SK-N-SH treated with all-trans-retinoic acid at 6 μM for 48 hours (cell line): ENCODE measurements at regions not wholly inside any gene's neighbourhood (a gene's known extent, or its start where the extent isn't known, plus 50 kb on each side); places are given as distances from the start of the nearest gene placed in this dataset.

Experiments
- ATAC-seq: fragments of 200-7000 bp; cut with Tn5 transposase; 3 replicates; pipeline ENCODE4 v1.9.1; 2020; ENCODE audit warnings: mild to moderate bottlenecking, moderate library complexity
- ARNTL ChIP-seq: fragments of 450-650 bp; formaldehyde crosslinking; IDR thresholded peaks from 2 replicates; pipeline ENCODE4 v1.5.0; 2020; ENCODE audit warnings: low read depth, mild to moderate bottlenecking, moderate library complexity, borderline replicate concordance
- BACH2 ChIP-seq: fragments of 250-450 bp; sonication (Bioruptor Pico); IDR thresholded peaks from 2 replicates; pipeline ENCODE4 v1.9.0; 2021; ENCODE audit warnings: mild to moderate bottlenecking, borderline replicate concordance
- CSDC2 ChIP-seq: fragments of 250-450 bp; sonication (Bioruptor Pico); IDR thresholded peaks from 2 replicates; pipeline ENCODE4 v1.5.0; 2020; ENCODE audit warnings: mild to moderate bottlenecking, moderate library complexity
- CSRNP3 ChIP-seq: fragments of 250-450 bp; sonication (Bioruptor Pico); IDR thresholded peaks from 2 replicates; pipeline ENCODE4 v1.5.1; 2021; ENCODE audit warnings: mild to moderate bottlenecking, moderate library complexity
- ESRRG ChIP-seq: fragments of 250-450 bp; sonication (Bioruptor Pico); IDR thresholded peaks from 2 replicates; pipeline ENCODE4 v1.6.1; 2021; ENCODE audit warnings: mild to moderate bottlenecking
- GLIS3 ChIP-seq: fragments of 250-450 bp; sonication (Bioruptor Pico); IDR thresholded peaks from 2 replicates; pipeline ENCODE4 v1.5.0; 2020; ENCODE audit warnings: mild to moderate bottlenecking, moderate library complexity
- ISL1 ChIP-seq: fragments of 250-450 bp; sonication (Bioruptor Pico); IDR thresholded peaks from 2 replicates; pipeline ENCODE4 v2.1.2; 2022; ENCODE audit warnings: mild to moderate bottlenecking, moderate library complexity
- OSR1 ChIP-seq: fragments of 250-450 bp; sonication (Bioruptor Pico); IDR thresholded peaks from 2 replicates; pipeline ENCODE4 v1.8.0; 2022; ENCODE audit warnings: moderate library complexity, mild to moderate bottlenecking, inconsistent platforms
- PATZ1 ChIP-seq: fragments of 250-450 bp; sonication (Bioruptor Pico); IDR thresholded peaks from 2 replicates; pipeline ENCODE4 v1.8.0; 2020; ENCODE audit warnings: mild to moderate bottlenecking, moderate library complexity, borderline replicate concordance
- PPARA ChIP-seq: fragments of 250-450 bp; sonication (Bioruptor Pico); IDR thresholded peaks from 2 replicates; pipeline ENCODE4 v1.5.0; 2020; ENCODE audit warnings: mild to moderate bottlenecking, borderline replicate concordance
- RARB ChIP-seq: fragments of 250-450 bp; sonication (Bioruptor Pico); IDR thresholded peaks from 2 replicates; pipeline ENCODE4 v1.8.0; 2021; ENCODE audit warnings: mild to moderate bottlenecking, moderate library complexity
- SNAI2 ChIP-seq: fragments of 250-450 bp; sonication (Bioruptor Pico); IDR thresholded peaks from 2 replicates; pipeline ENCODE4 v1.5.0; 2020; ENCODE audit warnings: mild to moderate bottlenecking, moderate library complexity
- TCF4 ChIP-seq: fragments of 250-450 bp; sonication (Bioruptor Pico); IDR thresholded peaks from 2 replicates; pipeline ENCODE4 v1.8.0; 2021; ENCODE audit warnings: mild to moderate bottlenecking, moderate library complexity, borderline replicate concordance
- TOX ChIP-seq: fragments of 250-450 bp; sonication (Bioruptor Pico); IDR thresholded peaks from 2 replicates; pipeline ENCODE4 v1.8.0; 2021; ENCODE audit warnings: mild to moderate bottlenecking, moderate library complexity, borderline replicate concordance
- ZC3H10 ChIP-seq: fragments of 250-450 bp; sonication (Bioruptor Pico); IDR thresholded peaks from 2 replicates; pipeline ENCODE4 v1.5.1; 2021; ENCODE audit warnings: mild to moderate bottlenecking, moderate library complexity
- ZFP3 ChIP-seq: fragments of 250-450 bp; sonication (Bioruptor Pico); IDR thresholded peaks from 2 replicates; pipeline ENCODE4 v1.5.0; 2020; ENCODE audit warnings: mild to moderate bottlenecking, moderate library complexity
- ZFP30 ChIP-seq: fragments of 450-650 bp; formaldehyde crosslinking; IDR thresholded peaks from 2 replicates; pipeline ENCODE4 v1.5.0; 2022; ENCODE audit warnings: mild to moderate bottlenecking, moderate library complexity
- ZNF565 ChIP-seq: fragments of 450-650 bp; formaldehyde crosslinking; conservative IDR thresholded peaks from 2 replicates; pipeline ENCODE4 v1.5.0; 2020; ENCODE audit warnings: low read depth, mild to moderate bottlenecking, moderate library complexity
- ZNF70 ChIP-seq: fragments of 450-650 bp; formaldehyde crosslinking; IDR thresholded peaks from 2 replicates; pipeline ENCODE4 v1.5.0; 2020; ENCODE audit warnings: mild to moderate bottlenecking, moderate library complexity
- ZNF8 ChIP-seq: fragments of 450-650 bp; formaldehyde crosslinking; IDR thresholded peaks from 2 replicates; pipeline ENCODE4 v1.5.0; 2020; ENCODE audit warnings: mild to moderate bottlenecking, moderate library complexity
- TF ChIP-seq, protein P1 (sequence below): fragments of 250-450 bp; sonication (Bioruptor Pico); IDR thresholded peaks from 2 replicates; pipeline ENCODE4 v1.5.1; 2020; ENCODE audit warnings: low read depth, mild to moderate bottlenecking, moderate library complexity
- TF ChIP-seq, protein P2 (sequence below): fragments of 250-450 bp; sonication (Bioruptor Pico); IDR thresholded peaks from 2 replicates; pipeline ENCODE4 v1.5.0; 2020; ENCODE audit warnings: mild to moderate bottlenecking, moderate library complexity

DNA sequence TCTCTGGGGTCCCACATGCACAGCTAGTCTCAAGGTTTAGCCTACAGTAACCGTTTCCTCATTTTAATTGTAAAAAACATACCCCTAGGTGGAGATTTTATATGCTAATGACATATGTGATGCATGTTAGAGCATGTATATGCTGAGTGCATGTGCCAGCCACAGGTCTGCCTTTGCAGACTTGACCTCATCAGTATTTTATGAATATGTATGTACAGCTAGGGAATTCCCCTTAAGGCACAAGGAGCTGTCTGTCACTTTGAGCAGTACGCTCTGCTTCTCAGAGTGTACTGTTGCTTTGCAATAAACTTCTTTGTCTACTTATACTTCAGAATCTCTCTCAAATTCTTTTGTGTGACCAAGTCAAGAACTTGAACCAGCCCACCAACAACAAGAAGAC is 131.2 kb upstream of the ERBB4 start:
- TF ChIP-seq BACH2 (CRISPR knock-in tag) (no peak), ZFP3 (no peak), CSDC2 (CRISPR knock-in tag) (no peak), GLIS3 (no peak), ESRRG (CRISPR knock-in tag) (no peak), ISL1 (CRISPR knock-in tag) (no peak), TOX (CRISPR knock-in tag) (no peak), ZC3H10 (CRISPR knock-in tag) (no peak), ZNF8 (CRISPR knock-in tag) (no peak), OSR1 (no peak), SNAI2 (CRISPR knock-in tag) (no peak), PPARA (CRISPR knock-in tag) (no peak), CSRNP3 (CRISPR knock-in tag) (no peak), PATZ1 (no peak), RARB (CRISPR knock-in tag) (no peak)
- TF ChIP-seq, protein P1, sequence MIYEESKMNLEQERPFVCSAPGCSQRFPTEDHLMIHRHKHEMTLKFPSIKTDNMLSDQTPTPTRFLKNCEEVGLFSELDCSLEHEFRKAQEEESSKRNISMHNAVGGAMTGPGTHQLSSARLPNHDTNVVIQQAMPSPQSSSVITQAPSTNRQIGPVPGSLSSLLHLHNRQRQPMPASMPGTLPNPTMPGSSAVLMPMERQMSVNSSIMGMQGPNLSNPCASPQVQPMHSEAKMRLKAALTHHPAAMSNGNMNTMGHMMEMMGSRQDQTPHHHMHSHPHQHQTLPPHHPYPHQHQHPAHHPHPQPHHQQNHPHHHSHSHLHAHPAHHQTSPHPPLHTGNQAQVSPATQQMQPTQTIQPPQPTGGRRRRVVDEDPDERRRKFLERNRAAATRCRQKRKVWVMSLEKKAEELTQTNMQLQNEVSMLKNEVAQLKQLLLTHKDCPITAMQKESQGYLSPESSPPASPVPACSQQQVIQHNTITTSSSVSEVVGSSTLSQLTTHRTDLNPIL (CRISPR knock-in tag) = no peak
- ATAC-seq = no peak

GRCh38 chr2:212667751-212668316 is 129.2 kb upstream of the ERBB4 start:
- ATAC-seq = no peak
- TF ChIP-seq SNAI2 (CRISPR knock-in tag) (no peak), ZFP30 (CRISPR knock-in tag) (no peak), ZFP3 (no peak), TCF4 (CRISPR knock-in tag) (no peak), PPARA (CRISPR knock-in tag) (no peak), ISL1 (CRISPR knock-in tag) (no peak), ESRRG (CRISPR knock-in tag) (no peak), ZNF8 (CRISPR knock-in tag) (no peak), ZNF565 (no peak), RARB (CRISPR knock-in tag) (no peak), OSR1 (no peak), CSDC2 (CRISPR knock-in tag) (no peak), TOX (CRISPR knock-in tag) (no peak), ZC3H10 (CRISPR knock-in tag) (no peak), ARNTL (no peak)
- TF ChIP-seq, protein P1 (CRISPR knock-in tag) = no peak
- TF ChIP-seq, protein P2, sequence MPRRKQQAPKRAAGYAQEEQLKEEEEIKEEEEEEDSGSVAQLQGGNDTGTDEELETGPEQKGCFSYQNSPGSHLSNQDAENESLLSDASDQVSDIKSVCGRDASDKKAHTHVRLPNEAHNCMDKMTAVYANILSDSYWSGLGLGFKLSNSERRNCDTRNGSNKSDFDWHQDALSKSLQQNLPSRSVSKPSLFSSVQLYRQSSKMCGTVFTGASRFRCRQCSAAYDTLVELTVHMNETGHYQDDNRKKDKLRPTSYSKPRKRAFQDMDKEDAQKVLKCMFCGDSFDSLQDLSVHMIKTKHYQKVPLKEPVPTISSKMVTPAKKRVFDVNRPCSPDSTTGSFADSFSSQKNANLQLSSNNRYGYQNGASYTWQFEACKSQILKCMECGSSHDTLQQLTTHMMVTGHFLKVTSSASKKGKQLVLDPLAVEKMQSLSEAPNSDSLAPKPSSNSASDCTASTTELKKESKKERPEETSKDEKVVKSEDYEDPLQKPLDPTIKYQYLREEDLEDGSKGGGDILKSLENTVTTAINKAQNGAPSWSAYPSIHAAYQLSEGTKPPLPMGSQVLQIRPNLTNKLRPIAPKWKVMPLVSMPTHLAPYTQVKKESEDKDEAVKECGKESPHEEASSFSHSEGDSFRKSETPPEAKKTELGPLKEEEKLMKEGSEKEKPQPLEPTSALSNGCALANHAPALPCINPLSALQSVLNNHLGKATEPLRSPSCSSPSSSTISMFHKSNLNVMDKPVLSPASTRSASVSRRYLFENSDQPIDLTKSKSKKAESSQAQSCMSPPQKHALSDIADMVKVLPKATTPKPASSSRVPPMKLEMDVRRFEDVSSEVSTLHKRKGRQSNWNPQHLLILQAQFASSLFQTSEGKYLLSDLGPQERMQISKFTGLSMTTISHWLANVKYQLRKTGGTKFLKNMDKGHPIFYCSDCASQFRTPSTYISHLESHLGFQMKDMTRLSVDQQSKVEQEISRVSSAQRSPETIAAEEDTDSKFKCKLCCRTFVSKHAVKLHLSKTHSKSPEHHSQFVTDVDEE (CRISPR knock-in tag) = no peak
- TF ChIP-seq, all 23 proteins: peak for 0

- no peak for ATAC-seq
- TF ChIP-seq ARNTL (no peak), BACH2 (CRISPR knock-in tag) (no peak), ZNF70 (CRISPR knock-in tag) (no peak), ESRRG (CRISPR knock-in tag) (no peak)
Observed at GRCh38 chr2:212665948-212666347, 127.3 kb upstream of the ERBB4 start.
